ENCODE measurements at regions not wholly inside any gene's neighbourhood (a gene's known extent, or its start where the extent isn't known, plus 50 kb on each side); places are given as distances from the start of the nearest gene placed in this dataset.
"Not testable (repeated sequence)": the region's sequence is repeated elsewhere in the genome, so short reads cannot be mapped to it uniquely, and the experiment has no call there.

DNA sequence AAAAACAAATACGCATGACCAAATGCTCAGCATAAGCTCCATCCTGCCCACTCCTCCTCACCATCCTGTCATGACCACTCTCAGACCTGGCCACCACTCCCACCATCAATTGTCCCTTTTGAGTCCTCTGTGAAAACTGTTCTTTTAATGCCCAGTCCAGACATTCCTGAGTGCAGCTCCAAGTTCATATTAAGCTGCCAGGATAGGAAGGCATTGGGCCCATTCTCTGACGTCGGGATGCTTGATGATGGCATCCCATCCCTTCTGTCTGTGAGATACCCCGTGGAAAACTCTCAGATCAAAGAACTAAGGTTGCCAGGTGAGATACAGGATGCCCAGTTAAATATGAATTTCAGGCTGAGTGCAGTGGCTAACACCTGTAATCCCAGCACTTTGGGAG lies 89.9 kb upstream of the KIF5B start:
- no peaks in the 10 kb centered on the region for H3K36me3 Mint-ChIP-seq (ENCODE audit: low read depth)
- H3K4me3 Mint-ChIP-seq = no peak overlapping the region
- no peaks in the 10 kb centered on the region for H3K9me3 Mint-ChIP-seq
- ChIA-PET CTCF (no interaction called here), POLR2A (no interaction called here)
- peaks cover 30% of the 10 kb centered on the region for H3K4me1 Mint-ChIP-seq
- peaks cover 7% of the 10 kb centered on the region for H3K27me3 Mint-ChIP-seq
- no peak overlapping the region for H3K27ac Mint-ChIP-seq
- DNase-seq = no peak

DNA sequence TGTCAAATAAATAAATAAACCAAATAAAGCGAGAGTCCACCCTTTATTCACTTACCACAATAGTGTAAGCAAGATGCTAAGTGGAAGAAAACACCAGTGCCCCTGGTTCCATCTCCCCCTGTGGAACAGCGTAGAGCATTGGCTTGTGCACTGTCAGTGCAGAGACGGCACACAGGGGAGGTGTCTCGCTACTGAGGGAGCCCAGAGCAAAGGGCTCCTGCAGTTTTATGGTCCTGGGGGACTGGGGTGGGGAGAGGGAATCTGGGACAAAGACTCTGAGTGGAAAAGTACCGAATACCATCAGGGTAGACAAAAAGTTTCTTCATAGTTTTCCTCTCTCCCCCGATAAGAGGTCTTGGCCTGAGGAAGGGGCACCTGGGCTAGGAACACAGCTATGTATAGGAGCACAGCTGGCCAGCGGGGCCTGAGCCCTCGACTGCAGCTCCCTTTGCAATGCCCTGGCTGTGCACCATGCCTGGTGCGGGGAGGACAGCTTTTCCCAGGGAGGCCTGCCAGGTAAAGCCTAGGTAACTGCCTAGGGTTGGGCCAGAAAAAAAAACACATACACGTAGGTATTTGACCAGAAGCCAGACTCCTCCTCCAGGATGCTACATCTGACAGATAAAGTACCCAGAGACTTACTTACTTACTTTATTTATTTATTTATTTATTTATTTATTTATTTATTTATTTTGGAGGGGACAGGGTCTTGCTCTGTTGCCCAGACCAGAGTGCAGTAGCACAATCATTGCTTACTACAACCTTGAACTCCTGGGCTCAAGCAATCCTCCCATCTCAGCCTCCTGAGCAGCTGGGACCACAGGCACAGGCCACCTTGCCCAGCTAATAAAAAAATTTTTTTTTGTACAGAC lies 88.8 kb upstream of the KIF5B start:
- Mint-ChIP-seq H3K27me3 (peaks cover 10% of the 10 kb centered on the region), H3K9me3 (no peaks in the 10 kb centered on the region), H3K4me1 (peaks cover 20% of the 10 kb centered on the region), H3K36me3 (ENCODE audit: low read depth) (no peaks in the 10 kb centered on the region), H3K4me3 (no peak overlapping the region), H3K27ac (no peak overlapping the region)
- no peak for DNase-seq
- ChIA-PET POLR2A (interaction anchor here (0.6 kb wide), 1 partner anchor 90 kb away, joined by 3 read pairs; no protein-coding TSS in a partner anchor), CTCF (no interaction called here)

- ChIA-PET CTCF (no interaction called here), POLR2A (no interaction called here)
- DNase-seq = no peak
- H3K9me3 Mint-ChIP-seq = no peaks in the 10 kb centered on the region
- peaks cover 10% of the 10 kb centered on the region for H3K27me3 Mint-ChIP-seq
- H3K4me3 Mint-ChIP-seq = no peak overlapping the region
- no peak overlapping the region for H3K27ac Mint-ChIP-seq
- H3K36me3 Mint-ChIP-seq (ENCODE audit: low read depth) = no peaks in the 10 kb centered on the region
- H3K4me1 Mint-ChIP-seq = peaks cover 15% of the 10 kb centered on the region
These were observed 87.2 kb upstream of the KIF5B start for GRCh38 chr10:32143302-32143847.

- H3K27ac Mint-ChIP-seq = no peak overlapping the region
- no peak overlapping the region for H3K4me3 Mint-ChIP-seq
- CTCF ChIA-PET = no interaction called here
- no peaks in the 10 kb centered on the region for H3K36me3 Mint-ChIP-seq (ENCODE audit: low read depth)
- peaks cover 10% of the 10 kb centered on the region for H3K27me3 Mint-ChIP-seq
- H3K9me3 Mint-ChIP-seq = no peaks in the 10 kb centered on the region
- H3K4me1 Mint-ChIP-seq = peaks cover 10% of the 10 kb centered on the region
- no peak for DNase-seq
- POLR2A ChIA-PET = no interaction called here
These were observed 86.4 kb upstream of the KIF5B start for GRCh38 chr10:32142646-32143045.

- ChIA-PET POLR2A (no interaction called here), CTCF (no interaction called here)
- no peak for DNase-seq
- Mint-ChIP-seq H3K27ac (no peak overlapping the region), H3K9me3 (no peaks in the 10 kb centered on the region), H3K36me3 (ENCODE audit: low read depth) (no peaks in the 10 kb centered on the region), H3K27me3 (peaks cover 10% of the 10 kb centered on the region), H3K4me3 (no peak overlapping the region), H3K4me1 (peaks cover 9% of the 10 kb centered on the region)
These were observed 85.0 kb upstream of the KIF5B start for GRCh38 chr10:32141018-32141807.

- Mint-ChIP-seq H3K36me3 (ENCODE audit: low read depth) (no peaks in the 10 kb centered on the region), H3K9me3 (no peaks in the 10 kb centered on the region), H3K27me3 (peaks cover 10% of the 10 kb centered on the region), H3K27ac (no peak overlapping the region), H3K4me3 (no peak overlapping the region), H3K4me1 (peaks cover 9% of the 10 kb centered on the region)
- DNase-seq = no peak
- CTCF ChIA-PET = interaction anchor here (2.4 kb wide), 1 partner anchor 29 kb away, joined by 7 read pairs; no protein-coding TSS in a partner anchor
- POLR2A ChIA-PET = no interaction called here
These were observed 84.2 kb upstream of the KIF5B start for GRCh38 chr10:32140403-32140802.

- Mint-ChIP-seq H3K36me3 (ENCODE audit: low read depth) (no peaks in the 10 kb centered on the region), H3K9me3 (no peaks in the 10 kb centered on the region), H3K27ac (peak overlapping the region; percentile 23), H3K4me1 (peaks cover 9% of the 10 kb centered on the region), H3K27me3 (peaks cover 10% of the 10 kb centered on the region), H3K4me3 (no peak overlapping the region)
- CTCF ChIA-PET = interaction anchor here (2.4 kb wide), 1 partner anchor 30 kb away, joined by 7 read pairs; no protein-coding TSS in a partner anchor
- POLR2A ChIA-PET = interaction anchor here (0.9 to 1.6 kb wide), 2 partner anchors 11 to 65 kb away, joined by 3 read pairs; no protein-coding TSS in a partner anchor
- DNase-seq = peak; percentile 56
These were observed 83.2 kb upstream of the KIF5B start for GRCh38 chr10:32139223-32140073.

- CTCF ChIA-PET; H3K27ac Mint-ChIP-seq; DNase-seq; H3K4me1 Mint-ChIP-seq; H3K27me3 Mint-ChIP-seq; H3K9me3 Mint-ChIP-seq; H3K4me3 Mint-ChIP-seq; H3K36me3 Mint-ChIP-seq (ENCODE audit: low read depth); POLR2A ChIA-PET: not testable (repeated sequence)
These were observed 80.7 kb upstream of the KIF5B start for GRCh38 chr10:32136927-32137326.

DNA sequence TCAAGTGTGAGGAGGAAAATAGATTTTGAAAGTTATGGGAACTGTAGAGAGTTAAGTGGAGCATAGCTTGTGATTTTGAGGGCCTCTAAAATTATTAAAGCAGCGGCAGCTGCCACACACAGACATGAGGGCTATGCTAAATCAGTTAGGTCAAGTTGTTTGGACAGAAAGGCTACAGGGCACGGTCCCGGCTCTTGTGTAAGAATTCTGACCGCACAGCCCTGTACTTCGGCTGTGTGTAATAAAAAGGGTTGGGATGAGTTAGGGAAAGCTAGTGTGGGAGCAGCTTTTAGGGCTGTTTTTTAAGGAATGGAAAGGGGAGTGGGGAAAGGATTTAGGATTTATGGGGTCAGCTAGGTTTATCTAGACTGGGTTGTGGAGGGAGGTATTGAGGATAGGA lies 79.6 kb upstream of the KIF5B start:
- H3K27ac Mint-ChIP-seq; H3K27me3 Mint-ChIP-seq; CTCF ChIA-PET; POLR2A ChIA-PET; H3K4me3 Mint-ChIP-seq; H3K36me3 Mint-ChIP-seq (ENCODE audit: low read depth); DNase-seq; H3K9me3 Mint-ChIP-seq: not testable (repeated sequence)
- H3K4me1 Mint-ChIP-seq = peaks cover 20% of the 10 kb centered on the region

DNA sequence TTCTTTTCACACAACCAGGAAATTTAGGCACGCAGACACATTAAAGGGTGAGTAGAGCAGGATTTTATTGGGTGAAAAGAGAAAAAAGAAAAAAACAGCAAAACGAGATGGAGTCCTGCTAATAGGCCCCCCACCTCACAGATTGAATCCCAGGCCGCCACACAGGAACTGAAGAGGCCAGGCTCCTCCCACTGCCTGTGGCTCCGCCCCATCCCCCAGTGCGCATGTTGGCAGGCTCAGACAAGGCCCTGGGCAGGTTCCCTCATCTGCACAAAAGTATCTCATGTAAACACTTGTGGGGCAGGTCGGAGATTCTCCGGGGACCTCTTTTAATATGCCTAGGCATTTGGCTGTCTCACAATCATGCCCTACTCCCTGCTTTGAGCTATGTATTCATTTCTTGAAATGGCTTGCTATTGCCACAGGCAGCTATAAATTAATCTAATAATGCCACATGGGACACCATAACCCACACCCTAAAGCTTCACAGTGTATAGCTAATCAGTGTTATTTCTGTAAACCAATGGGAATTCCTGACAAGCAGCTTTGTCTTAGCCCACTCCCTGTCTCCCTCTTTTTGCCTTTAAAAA lies 76.2 kb upstream of the KIF5B start:
- DNase-seq = no peak
- peaks cover 11% of the 10 kb centered on the region for H3K4me1 Mint-ChIP-seq
- H3K27ac Mint-ChIP-seq = no peak overlapping the region
- POLR2A ChIA-PET = no interaction called here
- no peaks in the 10 kb centered on the region for H3K27me3 Mint-ChIP-seq
- CTCF ChIA-PET = interaction anchor here (0.5 to 1.5 kb wide), 2 partner anchors 18 to 77 kb away, joined by 3 to 5 read pairs; no protein-coding TSS in a partner anchor
- no peak overlapping the region for H3K4me3 Mint-ChIP-seq
- H3K9me3 Mint-ChIP-seq = no peaks in the 10 kb centered on the region
- no peaks in the 10 kb centered on the region for H3K36me3 Mint-ChIP-seq (ENCODE audit: low read depth)

DNA sequence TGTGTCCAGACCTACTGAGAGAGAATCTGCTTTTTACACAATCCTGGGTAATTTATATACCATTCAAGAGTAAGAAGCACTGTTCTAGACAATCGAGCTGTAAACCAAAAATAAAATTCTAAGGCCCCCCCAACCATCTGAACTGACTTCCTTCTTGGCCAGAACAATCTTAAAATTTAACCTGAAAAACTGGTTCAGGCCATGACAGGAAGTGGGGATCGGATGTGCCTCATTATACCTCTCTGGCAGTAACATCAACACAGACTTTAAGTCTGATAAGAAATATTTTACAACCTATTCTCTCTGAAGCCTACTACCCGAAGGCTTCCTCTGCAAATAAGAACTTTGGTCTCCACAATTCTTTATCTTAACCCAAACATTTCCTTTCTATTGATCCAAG lies 75.2 kb upstream of the KIF5B start:
- Mint-ChIP-seq H3K36me3 (ENCODE audit: low read depth) (no peaks in the 10 kb centered on the region), H3K4me3 (no peak overlapping the region), H3K4me1 (peaks cover 11% of the 10 kb centered on the region), H3K9me3 (no peaks in the 10 kb centered on the region), H3K27ac (peak overlapping the region; percentile 48), H3K27me3 (no peaks in the 10 kb centered on the region)
- ChIA-PET CTCF (interaction anchor here (0.5 kb wide), 1 partner anchor 36 kb away, joined by 3 read pairs; no protein-coding TSS in a partner anchor), POLR2A (interaction anchor here (0.9 kb wide), 1 partner anchor 18 kb away, joined by 3 read pairs; no protein-coding TSS in a partner anchor)
- DNase-seq = no peak

GRCh38 chr10:32130788-32131187 lies 74.6 kb upstream of the KIF5B start:
- Mint-ChIP-seq H3K4me1 (peaks cover 11% of the 10 kb centered on the region), H3K36me3 (ENCODE audit: low read depth) (no peaks in the 10 kb centered on the region), H3K9me3 (no peaks in the 10 kb centered on the region), H3K4me3 (no peak overlapping the region), H3K27ac (no peak overlapping the region), H3K27me3 (no peaks in the 10 kb centered on the region)
- DNase-seq = no peak
- POLR2A ChIA-PET = interaction anchor here (0.6 to 0.9 kb wide), 2 partner anchors 19 to 336 kb away, joined by 3 read pairs; no protein-coding TSS in a partner anchor
- CTCF ChIA-PET = interaction anchor here (0.5 kb wide), 1 partner anchor 37 kb away, joined by 3 read pairs; no protein-coding TSS in a partner anchor

All from activated CD4-positive, alpha-beta memory T cell treated with anti-CD3 and anti-CD28 coated beads, Interleukin-2, amount 10 ng/mL, durations not matched to agents 7 days and 5 days (primary cell).